ENCODE measurements at regions not wholly inside any gene's neighbourhood (a gene's known extent, or its start where the extent isn't known, plus 50 kb on each side); places are given as distances from the start of the nearest gene placed in this dataset.

GRCh38 chrX:97766501-97767095 is 882.9 kb downstream of the RPA4 start:
- no peak for DNase-seq (ENCODE audit: low spot score)

GRCh38 chrX:97787311-97787710 is 903.6 kb downstream of the RPA4 start:
- no peak for DNase-seq (ENCODE audit: low spot score)

GRCh38 chrX:97787849-97788248 is 904.1 kb downstream of the RPA4 start:
- DNase-seq (ENCODE audit: low spot score): no peak

DNA sequence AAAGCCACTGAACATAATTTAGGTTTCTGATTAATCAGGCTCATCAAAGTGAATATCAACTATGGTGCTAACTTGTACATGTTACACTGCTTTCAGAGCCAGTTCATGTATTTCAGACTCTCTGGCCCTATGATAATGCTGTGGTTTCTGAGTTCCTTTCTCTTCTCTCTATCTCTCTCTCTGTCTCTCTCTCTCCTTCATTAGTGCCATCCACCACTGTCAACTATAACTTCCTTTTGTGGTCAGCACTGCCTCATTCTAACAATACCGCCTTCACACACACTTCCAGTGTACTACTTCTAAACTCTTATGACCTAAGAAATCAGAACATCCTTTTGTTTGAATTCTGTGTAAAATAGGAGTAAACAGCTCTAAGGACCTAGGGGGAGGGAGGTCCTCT is 907.1 kb downstream of the RPA4 start:
- DNase-seq (ENCODE audit: low spot score): no peak

GRCh38 chrX:97797076-97797475 is 913.4 kb downstream of the RPA4 start:
- no peak for DNase-seq (ENCODE audit: low spot score)

GRCh38 chrX:97806238-97806637 is 922.5 kb downstream of the RPA4 start:
- DNase-seq (ENCODE audit: low spot score): peak; percentile 6

- DNase-seq (ENCODE audit: low spot score): no peak
These were observed 923.2 kb downstream of the RPA4 start for GRCh38 chrX:97806946-97807345.

DNA sequence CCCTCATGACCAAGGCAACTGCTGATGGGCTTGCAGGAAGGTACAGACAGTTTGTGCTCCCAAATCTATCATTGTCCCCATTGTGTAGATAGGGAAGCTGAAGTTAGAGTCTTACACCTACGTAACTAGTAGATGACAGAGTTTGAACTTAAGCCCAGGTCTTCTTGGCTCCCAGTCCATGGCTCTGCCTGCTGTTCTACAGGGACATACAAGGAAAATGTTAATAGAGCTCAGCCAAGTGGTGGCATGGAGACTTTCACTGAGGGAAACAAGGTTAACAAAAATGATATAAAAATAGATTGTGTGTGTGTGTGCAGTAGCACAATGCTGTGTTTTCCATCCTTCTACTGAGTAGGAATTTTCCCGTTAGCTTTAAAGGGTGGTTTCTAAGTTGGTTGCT is 936.5 kb downstream of the RPA4 start:
- no peak for DNase-seq (ENCODE audit: low spot score)

- no peak for DNase-seq (ENCODE audit: low spot score)
These were observed 944.8 kb downstream of the RPA4 start for GRCh38 chrX:97828471-97828870.

- no peak for DNase-seq (ENCODE audit: low spot score)
These were observed 952.3 kb downstream of the RPA4 start for GRCh38 chrX:97835969-97836368.

- DNase-seq (ENCODE audit: low spot score): no peak
These were observed 958.0 kb downstream of the RPA4 start for GRCh38 chrX:97841544-97842179.

GRCh38 chrX:97842468-97843199 is 958.9 kb downstream of the RPA4 start:
- no peak for DNase-seq (ENCODE audit: low spot score)

GRCh38 chrX:97843200-97843811 is 959.6 kb downstream of the RPA4 start:
- no peak for DNase-seq (ENCODE audit: low spot score)

GRCh38 chrX:97844161-97844560 is 960.5 kb downstream of the RPA4 start:
- DNase-seq (ENCODE audit: low spot score): no peak

GRCh38 chrX:97844943-97845342 is 961.2 kb downstream of the RPA4 start:
- DNase-seq (ENCODE audit: low spot score): no peak

DNA sequence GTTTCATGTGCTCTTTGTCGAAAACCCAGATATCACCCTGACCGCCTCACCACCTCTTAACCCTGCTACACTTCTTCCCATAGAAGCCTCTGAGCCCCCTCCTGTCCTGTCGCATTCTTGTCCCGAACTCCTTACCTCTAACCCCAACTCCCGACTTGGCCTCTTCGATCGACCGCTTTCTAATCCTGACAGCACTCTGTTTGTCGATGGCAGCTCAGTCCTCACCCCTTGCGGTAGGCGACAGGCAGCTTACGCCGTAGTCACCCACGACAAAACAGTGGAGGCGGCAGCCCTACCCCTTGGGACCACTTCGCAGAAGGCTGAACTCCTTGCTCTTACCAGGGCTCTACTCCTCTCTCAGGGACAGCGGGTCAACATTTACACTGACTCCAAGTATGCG is 961.7 kb downstream of the RPA4 start:
- DNase-seq (ENCODE audit: low spot score): no peak

GRCh38 chrX:97846228-97846627 is 962.5 kb downstream of the RPA4 start:
- DNase-seq (ENCODE audit: low spot score): no peak

DNA sequence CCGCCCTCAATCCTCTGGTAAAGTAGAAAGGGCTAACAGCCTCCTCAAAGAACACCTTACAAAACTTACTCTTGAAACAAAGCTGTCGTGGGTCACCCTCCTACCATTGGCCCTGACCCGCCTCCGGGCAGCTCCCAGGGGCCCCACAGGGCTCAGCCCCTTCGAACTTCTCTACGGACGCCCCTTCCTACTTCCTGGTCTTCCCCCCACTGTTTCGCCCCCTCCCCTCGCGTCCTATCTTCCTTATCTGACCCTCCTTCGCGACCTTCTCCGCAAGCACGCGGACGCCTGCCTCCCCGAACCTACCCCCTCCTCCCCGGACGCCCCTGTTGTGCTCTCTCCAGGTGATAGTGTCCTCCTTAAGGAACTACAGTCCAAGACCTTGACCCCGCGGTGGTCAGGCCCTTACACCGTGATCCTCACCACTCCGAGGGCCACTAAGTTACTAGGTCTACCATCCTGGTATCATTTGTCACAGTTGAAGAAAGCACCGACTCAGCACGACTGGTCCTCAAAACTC is 963.1 kb downstream of the RPA4 start:
- no peak for DNase-seq (ENCODE audit: low spot score)

GRCh38 chrX:97847885-97848679 is 964.4 kb downstream of the RPA4 start:
- no peak for DNase-seq (ENCODE audit: low spot score)

GRCh38 chrX:97849951-97850350 is 966.2 kb downstream of the RPA4 start:
- no peak for DNase-seq (ENCODE audit: low spot score)

DNA sequence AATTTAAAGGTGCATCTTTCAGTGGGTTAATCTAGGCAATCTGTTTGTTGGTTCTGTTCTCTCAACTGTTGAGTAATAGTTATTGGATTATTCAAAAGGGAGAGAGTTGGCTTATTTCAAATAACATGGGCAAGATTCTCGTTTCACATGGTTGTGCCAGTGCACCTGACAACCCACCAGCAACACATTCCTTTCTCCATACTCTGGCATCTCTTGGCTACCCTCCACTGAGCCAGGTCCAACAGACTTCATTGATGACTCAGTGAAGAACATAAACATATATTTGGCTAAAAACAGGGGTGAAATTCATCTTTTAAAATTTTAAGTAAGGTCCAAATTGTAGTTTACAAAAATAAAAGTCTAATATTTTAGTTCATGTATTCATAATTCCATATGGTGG is 967.2 kb downstream of the RPA4 start:
- DNase-seq (ENCODE audit: low spot score): no peak

- DNase-seq (ENCODE audit: low spot score): no peak
These were observed 970.4 kb downstream of the RPA4 start for GRCh38 chrX:97854086-97854485.

All from AG20443 (cell line).